ENCODE measurements at regions not wholly inside any gene's neighbourhood (a gene's known extent, or its start where the extent isn't known, plus 50 kb on each side); places are given as distances from the start of the nearest gene placed in this dataset.

GRCh38 chr4:161160718-161161117, 1003.1 kb downstream of the FSTL5 start:
- Mint-ChIP-seq H3K4me1 (ENCODE audit: low read depth, unreplicated experiment) (no peaks in the 10 kb centered on the region), H3K4me3 (ENCODE audit: unreplicated experiment) (no peak overlapping the region), H3K27me3 (ENCODE audit: unreplicated experiment) (peaks cover 2% of the 10 kb centered on the region), H3K27ac (ENCODE audit: unreplicated experiment) (no peak overlapping the region), H3K9me3 (ENCODE audit: unreplicated experiment) (no peaks in the 10 kb centered on the region), H3K36me3 (ENCODE audit: unreplicated experiment) (no peaks in the 10 kb centered on the region)
- DNase-seq, result no peak
- no peak for TF ChIP-seq CTCF (IDR thresholded peaks at IDR 0.05; ENCODE audit: partially characterized antibody, unreplicated experiment)

GRCh38 chr4:161148051-161148450, 1015.7 kb downstream of the FSTL5 start:
- no peak for TF ChIP-seq CTCF (IDR thresholded peaks at IDR 0.05; ENCODE audit: partially characterized antibody, unreplicated experiment)
- DNase-seq, result no peak
- H3K27me3 Mint-ChIP-seq (ENCODE audit: unreplicated experiment), result no peaks in the 10 kb centered on the region
- no peaks in the 10 kb centered on the region for H3K9me3 Mint-ChIP-seq (ENCODE audit: unreplicated experiment)
- no peak overlapping the region for H3K27ac Mint-ChIP-seq (ENCODE audit: unreplicated experiment)
- no peaks in the 10 kb centered on the region for H3K36me3 Mint-ChIP-seq (ENCODE audit: unreplicated experiment)
- H3K4me1 Mint-ChIP-seq (ENCODE audit: low read depth, unreplicated experiment), result no peaks in the 10 kb centered on the region
- no peak overlapping the region for H3K4me3 Mint-ChIP-seq (ENCODE audit: unreplicated experiment)

DNA sequence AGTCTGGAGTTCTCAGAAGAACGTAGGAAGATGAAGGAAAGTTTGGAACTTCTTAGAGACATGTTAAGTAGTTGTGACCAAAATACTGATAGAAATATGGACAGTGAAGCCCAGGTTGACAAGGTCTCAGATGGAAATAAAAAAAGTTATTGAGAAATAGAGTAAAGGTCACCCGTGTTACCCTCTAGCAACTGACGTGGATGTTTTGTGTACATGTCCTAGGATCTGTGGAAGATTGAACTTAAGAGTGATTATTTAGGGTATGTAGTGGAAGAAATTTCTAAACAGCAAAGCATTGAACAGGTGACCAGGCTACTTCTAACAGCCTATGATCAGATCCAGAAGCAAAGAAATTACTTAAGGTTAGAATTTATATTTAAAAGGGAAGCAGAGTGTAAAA, 1020.4 kb downstream of the FSTL5 start:
- no peak for TF ChIP-seq CTCF (IDR thresholded peaks at IDR 0.05; ENCODE audit: partially characterized antibody, unreplicated experiment)
- H3K4me3 Mint-ChIP-seq (ENCODE audit: unreplicated experiment), result no peak overlapping the region
- H3K27ac Mint-ChIP-seq (ENCODE audit: unreplicated experiment), result no peak overlapping the region

GRCh38 chr4:161134795-161135194, 1029.0 kb downstream of the FSTL5 start:
- Mint-ChIP-seq H3K9me3 (ENCODE audit: unreplicated experiment) (no peaks in the 10 kb centered on the region), H3K27ac (ENCODE audit: unreplicated experiment) (no peak overlapping the region), H3K4me1 (ENCODE audit: low read depth, unreplicated experiment) (peaks cover 2% of the 10 kb centered on the region), H3K4me3 (ENCODE audit: unreplicated experiment) (no peak overlapping the region), H3K27me3 (ENCODE audit: unreplicated experiment) (no peaks in the 10 kb centered on the region), H3K36me3 (ENCODE audit: unreplicated experiment) (no peaks in the 10 kb centered on the region)
- DNase-seq, result no peak
- no peak for TF ChIP-seq CTCF (IDR thresholded peaks at IDR 0.05; ENCODE audit: partially characterized antibody, unreplicated experiment)

More for the DNA sequence above, 1020.4 kb downstream of the FSTL5 start:
- no peak for DNase-seq
- no peaks in the 10 kb centered on the region for H3K36me3 Mint-ChIP-seq (ENCODE audit: unreplicated experiment)
- no peaks in the 10 kb centered on the region for H3K9me3 Mint-ChIP-seq (ENCODE audit: unreplicated experiment)
- no peaks in the 10 kb centered on the region for H3K27me3 Mint-ChIP-seq (ENCODE audit: unreplicated experiment)
- no peaks in the 10 kb centered on the region for H3K4me1 Mint-ChIP-seq (ENCODE audit: low read depth, unreplicated experiment)

DNA sequence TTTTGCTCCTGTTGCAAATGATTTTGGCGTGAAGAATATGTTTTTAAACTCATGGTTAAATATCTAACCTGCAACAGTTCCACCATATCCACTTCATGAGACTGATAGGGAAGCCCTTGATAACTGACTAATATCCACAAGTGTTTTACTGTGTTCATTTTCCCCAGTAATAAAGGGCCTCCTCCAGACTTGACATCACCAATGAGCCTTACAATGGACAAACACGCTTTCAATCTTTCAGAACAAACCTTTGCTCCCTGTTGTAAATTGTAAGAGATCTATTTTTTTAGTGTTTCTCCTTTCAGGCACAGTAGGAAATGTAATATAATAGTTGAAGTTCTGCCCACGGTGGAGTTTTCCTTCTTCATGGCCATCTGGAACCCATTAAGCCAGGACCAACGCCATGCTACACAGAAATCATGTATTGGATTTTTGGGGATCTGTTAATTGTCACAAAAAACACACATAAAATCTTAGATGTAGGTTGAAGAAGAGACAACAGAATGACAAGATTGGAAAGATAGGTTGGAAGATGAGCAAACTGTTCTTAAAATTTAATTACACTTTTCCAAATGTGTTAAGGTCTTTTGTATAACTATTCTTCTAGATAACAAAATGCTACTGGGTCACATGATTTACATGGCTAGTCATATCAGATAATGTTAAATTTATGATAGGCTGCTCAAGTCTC, 1030.1 kb downstream of the FSTL5 start:
- peaks cover 2% of the 10 kb centered on the region for H3K4me1 Mint-ChIP-seq (ENCODE audit: low read depth, unreplicated experiment)
- no peak overlapping the region for H3K4me3 Mint-ChIP-seq (ENCODE audit: unreplicated experiment)
- H3K36me3 Mint-ChIP-seq (ENCODE audit: unreplicated experiment), result no peaks in the 10 kb centered on the region
- TF ChIP-seq CTCF (IDR thresholded peaks at IDR 0.05; ENCODE audit: partially characterized antibody, unreplicated experiment), result no peak
- H3K27ac Mint-ChIP-seq (ENCODE audit: unreplicated experiment), result no peak overlapping the region
- no peak for DNase-seq
- H3K9me3 Mint-ChIP-seq (ENCODE audit: unreplicated experiment), result no peaks in the 10 kb centered on the region
- H3K27me3 Mint-ChIP-seq (ENCODE audit: unreplicated experiment), result no peaks in the 10 kb centered on the region

Data from glutamatergic neuron (in vitro differentiated cells).